HG03060 (cell line): ENCODE measurements at regions not wholly inside any gene's neighbourhood (a gene's known extent, or its start where the extent isn't known, plus 50 kb on each side); places are given as distances from the start of the nearest gene placed in this dataset.

ENCODE experiments used
- ATAC-seq: cut with Tn5 transposase; IDR thresholded peaks from one replicate; pipeline ENCODE4 v1.9.1; 2021; ENCODE audit warnings: low read depth, moderate number of reproducible peaks; ENCODE audit not compliant: unreplicated experiment

GRCh38 chr6:126419901-126420300 lies 80.0 kb downstream of the CENPW start:
- ATAC-seq = no peak

GRCh38 chr6:126422912-126423311 lies 83.0 kb downstream of the CENPW start:
- no peak for ATAC-seq

- ATAC-seq = no peak
Measured at GRCh38 chr6:126427713-126428112, 87.8 kb downstream of the CENPW start.

- no peak for ATAC-seq
Measured at GRCh38 chr6:126429866-126430265, 90.0 kb downstream of the CENPW start.

- ATAC-seq = no peak
Measured at GRCh38 chr6:126432564-126432963, 92.6 kb downstream of the CENPW start.

GRCh38 chr6:126433927-126434326 lies 94.0 kb downstream of the CENPW start:
- no peak for ATAC-seq

GRCh38 chr6:126437205-126437604 lies 97.3 kb downstream of the CENPW start:
- no peak for ATAC-seq

- ATAC-seq = no peak
Measured at GRCh38 chr6:126439040-126439439, 99.1 kb downstream of the CENPW start.

- no peak for ATAC-seq
Measured at GRCh38 chr6:126440923-126441322, 101.0 kb downstream of the CENPW start.

- no peak for ATAC-seq
Measured at GRCh38 chr6:126444659-126445273, 104.9 kb downstream of the CENPW start.

GRCh38 chr6:126446248-126446647 lies 106.3 kb downstream of the CENPW start:
- no peak for ATAC-seq

GRCh38 chr6:126447367-126447766 lies 107.5 kb downstream of the CENPW start:
- no peak for ATAC-seq

- ATAC-seq = no peak
Measured at GRCh38 chr6:126461045-126461444, 121.1 kb downstream of the CENPW start.

GRCh38 chr6:126464245-126464644 lies 124.3 kb downstream of the CENPW start:
- no peak for ATAC-seq

- ATAC-seq = no peak
Measured at GRCh38 chr6:126475449-126475848, 135.5 kb downstream of the CENPW start.

GRCh38 chr6:126477678-126478077 lies 137.8 kb downstream of the CENPW start:
- ATAC-seq = peak; percentile 73

- ATAC-seq = no peak
Measured at GRCh38 chr6:126480268-126480667, 140.4 kb downstream of the CENPW start.

- no peak for ATAC-seq
Measured at GRCh38 chr6:126481319-126481718, 141.4 kb downstream of the CENPW start.

- ATAC-seq = no peak
Measured at GRCh38 chr6:126504792-126505191, 164.9 kb downstream of the CENPW start.

- ATAC-seq = no peak
Measured at GRCh38 chr6:126513198-126513597, 173.3 kb downstream of the CENPW start.

- no peak for ATAC-seq
Measured at GRCh38 chr6:126516411-126516810, 176.5 kb downstream of the CENPW start.

- ATAC-seq = no peak
Measured at GRCh38 chr6:126524811-126525326, 185.0 kb downstream of the CENPW start.

- ATAC-seq = no peak
Measured at GRCh38 chr6:126526547-126526946, 186.6 kb downstream of the CENPW start.
